Caco-2 (cell line): ENCODE measurements at regions not wholly inside any gene's neighbourhood (a gene's known extent, or its start where the extent isn't known, plus 50 kb on each side); places are given as distances from the start of the nearest gene placed in this dataset.

Source experiments
- BruUV-seq: library from RNA; stranded (reverse); fragments of 400-500 nt; replicated peaks from 2 replicates; lab custom pipeline; 2021; lab: Mats Ljungman, UMichigan
- CTCF ChIA-PET: fragments of 300-600 bp; sonication (Branson Sonifier 250); formaldehyde crosslinking; loops from one replicate; lab custom pipeline; 2022; ENCODE audit warnings: antibody characterized with exemption; lab: Charles Lee
- POLR2A ChIA-PET: fragments of 300-600 bp; sonication (Branson Sonifier 250); formaldehyde crosslinking; loops from one replicate; lab custom pipeline; 2022; ENCODE audit warnings: antibody characterized with exemption; lab: Charles Lee
- DNase-seq, 2 experiments: peaks; one replicate each; pipeline versions ENCODE4 v3.0.0 to v3.0.0-alpha.2; 2020 to 2022
- H3K27me3 ChIP-seq: replicated peaks from 2 replicates; pipeline ENCODE4 v1.6.0; 2011; ENCODE audit warnings: low read length; ENCODE audit not compliant: control insufficient read depth, insufficient read depth
- H3K36me3 ChIP-seq: 2 replicates; pipeline ENCODE4 v1.5.1; 2011; ENCODE audit warnings: low read length; ENCODE audit not compliant: control insufficient read depth, insufficient read depth
- H3K4me1 ChIP-seq: fragments of 250-450 bp; sonication (Bioruptor Pico); 2 replicates; pipeline ENCODE4 v1.5.1; 2020; ENCODE audit warnings: mild to moderate bottlenecking
- H3K4me3 ChIP-seq: 2 replicates; pipeline ENCODE4 v1.5.1; 2011; ENCODE audit warnings: low read depth, mild to moderate bottlenecking, control low read depth, low read length
- H3K9me3 ChIP-seq: fragments of 250-450 bp; sonication (Bioruptor Pico); 2 replicates; pipeline ENCODE4 v1.5.1; 2020; ENCODE audit warnings: mild to moderate bottlenecking, moderate library complexity
- H3K27ac Mint-ChIP-seq: one replicate; pipeline ENCODE4 v1.8.0; 2022; ENCODE audit warnings: mixed read lengths; ENCODE audit not compliant: unreplicated experiment
- H3K27me3 Mint-ChIP-seq: one replicate; pipeline ENCODE4 v1.8.0; 2022; ENCODE audit warnings: mixed read lengths; ENCODE audit not compliant: insufficient read depth, unreplicated experiment
- H3K36me3 Mint-ChIP-seq: one replicate; pipeline ENCODE4 v1.8.0; 2022; ENCODE audit warnings: mild to moderate bottlenecking, mixed read lengths; ENCODE audit not compliant: insufficient read depth, unreplicated experiment
- H3K4me1 Mint-ChIP-seq: one replicate; pipeline ENCODE4 v1.8.0; 2022; ENCODE audit warnings: low read depth, mixed read lengths; ENCODE audit not compliant: unreplicated experiment
- H3K4me3 Mint-ChIP-seq: one replicate; pipeline ENCODE4 v1.8.0; 2022; ENCODE audit warnings: mild to moderate bottlenecking, moderate library complexity, mixed read lengths; ENCODE audit not compliant: unreplicated experiment
- H3K9me3 Mint-ChIP-seq: one replicate; pipeline ENCODE4 v1.8.0; 2022; ENCODE audit warnings: mixed read lengths; ENCODE audit not compliant: unreplicated experiment
- intact Hi-C: fragments of 100-400 bp; cut with micrococcal nuclease; formaldehyde crosslinking; loops from one replicate; pipeline ENCODE4 v1.10.0; 2022; ENCODE audit not compliant: unreplicated experiment
- TF ChIP-seq, protein P1 (sequence below), 2 experiments: fragments of 200-600 bp in 1 of 2; IDR thresholded peaks; 1 replicate in 1 of 2; 2 replicates in 1 of 2; pipeline versions ENCODE4 v1.5.1 to v1.8.0; 2011 to 2022; ENCODE audit warnings: antibody characterized with exemption in 1 of 2, control low read depth in 1 of 2, inconsistent platforms in 1 of 2, low read depth in 1 of 2, low read length in 1 of 2, mild to moderate bottlenecking in 1 of 2, moderate library complexity in 1 of 2; ENCODE audit not compliant: insufficient read depth in 1 of 2, severe bottlenecking in 1 of 2, unreplicated experiment in 1 of 2

DNA sequence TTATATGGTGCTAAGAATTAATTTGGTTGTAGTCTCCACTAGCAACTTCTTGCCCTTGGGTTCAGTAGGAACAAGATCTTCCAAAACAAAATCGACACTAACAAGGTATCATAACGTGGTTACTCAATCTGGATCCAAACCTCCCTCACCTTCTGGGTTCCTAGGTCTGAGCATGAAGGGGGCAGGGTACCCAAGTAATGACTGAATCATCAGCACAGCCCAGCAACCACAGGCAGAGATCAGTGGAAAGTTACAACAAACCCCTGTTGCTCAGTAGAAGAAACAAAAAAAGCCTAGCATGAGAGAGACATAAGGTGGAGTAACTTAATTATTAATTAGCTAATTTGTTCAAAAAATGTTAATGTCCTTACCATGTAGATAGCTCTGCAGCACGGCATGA is 221.4 kb downstream of the BLID start:
- Mint-ChIP-seq H3K27ac (no peak overlapping the region), H3K4me3 (no peak overlapping the region), H3K9me3 (no peaks in the 10 kb centered on the region), H3K36me3 (no peaks in the 10 kb centered on the region), H3K27me3 (peaks cover 13% of the 10 kb centered on the region), H3K4me1 (no peaks in the 10 kb centered on the region)
- ChIA-PET POLR2A (no interaction called here), CTCF (no interaction called here)
- Histone ChIP-seq H3K27me3 (no peaks in the 10 kb centered on the region), H3K4me3 (no peak overlapping the region), H3K36me3 (no peaks in the 10 kb centered on the region), H3K9me3 (no peaks in the 10 kb centered on the region), H3K4me1 (no peaks in the 10 kb centered on the region)
- intact Hi-C loops = no loop called here
- BruUV-seq = no TSS peak
- no peak for DNase-seq
- TF ChIP-seq, protein P1, sequence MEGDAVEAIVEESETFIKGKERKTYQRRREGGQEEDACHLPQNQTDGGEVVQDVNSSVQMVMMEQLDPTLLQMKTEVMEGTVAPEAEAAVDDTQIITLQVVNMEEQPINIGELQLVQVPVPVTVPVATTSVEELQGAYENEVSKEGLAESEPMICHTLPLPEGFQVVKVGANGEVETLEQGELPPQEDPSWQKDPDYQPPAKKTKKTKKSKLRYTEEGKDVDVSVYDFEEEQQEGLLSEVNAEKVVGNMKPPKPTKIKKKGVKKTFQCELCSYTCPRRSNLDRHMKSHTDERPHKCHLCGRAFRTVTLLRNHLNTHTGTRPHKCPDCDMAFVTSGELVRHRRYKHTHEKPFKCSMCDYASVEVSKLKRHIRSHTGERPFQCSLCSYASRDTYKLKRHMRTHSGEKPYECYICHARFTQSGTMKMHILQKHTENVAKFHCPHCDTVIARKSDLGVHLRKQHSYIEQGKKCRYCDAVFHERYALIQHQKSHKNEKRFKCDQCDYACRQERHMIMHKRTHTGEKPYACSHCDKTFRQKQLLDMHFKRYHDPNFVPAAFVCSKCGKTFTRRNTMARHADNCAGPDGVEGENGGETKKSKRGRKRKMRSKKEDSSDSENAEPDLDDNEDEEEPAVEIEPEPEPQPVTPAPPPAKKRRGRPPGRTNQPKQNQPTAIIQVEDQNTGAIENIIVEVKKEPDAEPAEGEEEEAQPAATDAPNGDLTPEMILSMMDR (IDR thresholded peaks at IDR 0.05; ENCODE audit: insufficient read depth in 1 of 2, low read depth in 1 of 2, low read length in 1 of 2, severe bottlenecking in 1 of 2, unreplicated experiment in 1 of 2) = no peak

GRCh38 chr11:121892863-121893262 is 223.2 kb downstream of the BLID start:
- Histone ChIP-seq H3K4me3 (no peak overlapping the region), H3K4me1 (no peaks in the 10 kb centered on the region), H3K36me3 (no peaks in the 10 kb centered on the region), H3K27me3 (no peaks in the 10 kb centered on the region), H3K9me3 (no peaks in the 10 kb centered on the region)
- no TSS peak for BruUV-seq
- POLR2A ChIA-PET = no interaction called here
- TF ChIP-seq, protein P1 (IDR thresholded peaks at IDR 0.05; ENCODE audit: insufficient read depth in 1 of 2, low read depth in 1 of 2, low read length in 1 of 2, severe bottlenecking in 1 of 2, unreplicated experiment in 1 of 2) = no peak
- intact Hi-C loops = no loop called here
- no peaks in the 10 kb centered on the region for H3K4me1 Mint-ChIP-seq
- peaks cover 9% of the 10 kb centered on the region for H3K27me3 Mint-ChIP-seq
- no peaks in the 10 kb centered on the region for H3K9me3 Mint-ChIP-seq
- no peak overlapping the region for H3K4me3 Mint-ChIP-seq
- no peaks in the 10 kb centered on the region for H3K36me3 Mint-ChIP-seq
- no peak for DNase-seq
- H3K27ac Mint-ChIP-seq = no peak overlapping the region
- CTCF ChIA-PET = interaction anchor here (0.6 kb wide), 1 partner anchor 9 kb away, joined by 4 read pairs; no protein-coding TSS in a partner anchor

DNA sequence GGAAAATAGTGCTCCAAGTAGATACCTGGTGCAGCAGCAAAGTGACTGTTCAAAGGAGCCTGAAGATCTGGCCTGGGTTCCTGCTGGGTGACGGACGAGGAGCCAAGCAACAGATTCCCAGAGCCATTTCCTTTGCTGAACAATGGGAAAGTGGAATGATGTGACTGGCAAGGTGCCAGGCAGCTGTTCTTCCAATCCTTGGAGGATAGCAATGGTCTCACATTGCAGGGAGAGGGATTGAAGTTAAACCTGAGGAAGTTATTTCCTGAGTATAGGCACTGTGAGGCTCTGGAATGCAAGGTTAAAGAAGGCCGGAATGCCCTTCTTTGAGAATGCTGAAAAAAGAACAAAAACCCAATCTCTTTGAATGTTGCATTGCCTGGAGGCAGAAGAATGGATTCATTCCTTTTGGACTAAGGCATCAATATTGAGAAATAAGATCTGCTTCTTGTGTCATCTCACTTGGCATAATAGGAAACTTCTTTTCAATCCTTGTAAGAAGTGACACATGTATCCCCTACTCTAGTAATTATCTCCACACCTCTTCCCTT is 223.8 kb downstream of the BLID start:
- Histone ChIP-seq H3K9me3 (no peaks in the 10 kb centered on the region), H3K36me3 (no peaks in the 10 kb centered on the region), H3K4me3 (no peak overlapping the region), H3K27me3 (no peaks in the 10 kb centered on the region), H3K4me1 (no peaks in the 10 kb centered on the region)
- Mint-ChIP-seq H3K27me3 (peaks cover 8% of the 10 kb centered on the region), H3K4me3 (no peak overlapping the region), H3K4me1 (no peaks in the 10 kb centered on the region), H3K27ac (no peak overlapping the region), H3K9me3 (no peaks in the 10 kb centered on the region), H3K36me3 (no peaks in the 10 kb centered on the region)
- no TSS peak for BruUV-seq
- CTCF ChIA-PET = no interaction called here
- intact Hi-C loops = no loop called here
- POLR2A ChIA-PET = no interaction called here
- TF ChIP-seq, protein P1 (IDR thresholded peaks at IDR 0.05; ENCODE audit: insufficient read depth in 1 of 2, low read depth in 1 of 2, low read length in 1 of 2, severe bottlenecking in 1 of 2, unreplicated experiment in 1 of 2) = no peak
- DNase-seq = no peak
